Natural killer cell treated with Interleukin-12 subunit alpha and Interleukin-12 subunit beta and Interleukin-15 and Interleukin-18, amount 100 ng/mL, for 72 hours (primary cell): ENCODE measurements at regions not wholly inside any gene's neighbourhood (a gene's known extent, or its start where the extent isn't known, plus 50 kb on each side); places are given as distances from the start of the nearest gene placed in this dataset.
A peak's percentile ranks its signal among the peaks of the same experiment; 100 is the strongest.

ENCODE experiments used
- ATAC-seq, 2 donors: fragments of 150-1000 bp; cut with Tn5 transposase in 1 of 2; sonication (Bioruptor Pico), chemical (Tn5 transposase) in 1 of 2; 2 replicates each; pipeline ENCODE4 v1.10.0; 2021
- DNase-seq: peaks from one replicate; pipeline ENCODE4 v3.0.0; 2022; ENCODE audit warnings: low spot score
- H3K27ac Mint-ChIP-seq, 2 donors: 1 replicate in 1 of 2; 2 replicates in 1 of 2; pipeline ENCODE4 v1.8.0; 2022; ENCODE audit warnings: mixed read lengths in 2 of 2, mild to moderate bottlenecking in 1 of 2, moderate library complexity in 1 of 2
- H3K27me3 Mint-ChIP-seq, 2 donors: 1 replicate in 1 of 2; 2 replicates in 1 of 2; pipeline ENCODE4 v1.8.0; 2022; ENCODE audit warnings: mixed read lengths in 2 of 2
- H3K36me3 Mint-ChIP-seq: one replicate; pipeline ENCODE4 v1.8.0; 2022; ENCODE audit warnings: mixed read lengths
- H3K4me1 Mint-ChIP-seq, 2 donors: 1 replicate in 1 of 2; 2 replicates in 1 of 2; pipeline ENCODE4 v1.8.0; 2022; ENCODE audit warnings: low read depth in 2 of 2, mixed read lengths in 2 of 2, mild to moderate bottlenecking in 1 of 2
- H3K4me3 Mint-ChIP-seq: one replicate; pipeline ENCODE4 v1.8.0; 2022; ENCODE audit warnings: mixed read lengths
- H3K9me3 Mint-ChIP-seq: 2 replicates; pipeline ENCODE4 v1.8.0; 2022; ENCODE audit warnings: mixed read lengths

DNA sequence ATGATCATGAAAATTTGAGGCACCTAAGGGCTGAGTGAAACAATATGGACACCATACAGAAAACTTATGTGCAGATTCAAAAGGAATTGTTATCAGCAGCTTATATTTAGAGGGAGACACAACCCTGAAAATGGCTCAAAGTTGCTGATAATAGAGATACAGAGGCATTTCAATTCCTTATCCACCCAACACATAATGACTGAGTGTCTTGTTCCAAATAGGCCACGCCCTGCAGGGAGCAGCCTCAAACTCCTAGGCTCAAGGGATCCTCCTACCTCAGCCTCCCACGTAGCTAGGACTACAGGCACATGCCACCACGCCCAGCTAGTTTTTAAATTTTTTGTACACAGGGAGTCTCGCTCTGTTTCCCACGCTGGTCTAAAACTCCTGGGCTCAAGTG is 79.0 kb downstream of the LBH start:
- H3K4me1 Mint-ChIP-seq: peaks cover 24 to 48% of the 10 kb centered on the region in 2 donors
- H3K27ac Mint-ChIP-seq: peak overlapping the region; percentile 9 to 80
- ATAC-seq (no peak), DNase-seq (no peak)
- H3K27me3 Mint-ChIP-seq: no peaks in the 10 kb centered on the region
- no peak overlapping the region for H3K4me3 Mint-ChIP-seq
- H3K9me3 Mint-ChIP-seq: peaks cover 6% of the 10 kb centered on the region
- peaks cover 9% of the 10 kb centered on the region for H3K36me3 Mint-ChIP-seq

DNA sequence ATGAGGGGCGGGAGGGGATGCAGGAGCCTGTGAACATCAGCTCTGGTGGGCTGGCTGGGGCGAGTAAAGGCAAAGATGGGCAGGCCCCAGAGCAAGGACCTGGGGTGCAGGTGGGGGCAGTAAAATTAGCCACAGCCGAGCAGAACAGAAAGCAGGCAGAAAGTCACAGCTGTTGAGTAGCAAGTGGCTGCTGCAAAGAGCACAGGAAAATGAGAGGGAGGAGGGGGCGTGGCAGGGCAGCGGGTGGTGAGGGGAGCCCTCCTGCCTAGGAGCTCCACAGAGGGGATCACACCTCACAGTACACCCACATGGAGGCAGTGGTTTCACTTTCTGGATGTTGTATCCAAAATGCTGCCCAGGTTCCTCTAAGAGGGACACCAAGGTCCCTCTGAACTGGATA is 79.6 kb downstream of the LBH start:
- Mint-ChIP-seq H3K27me3 (no peaks in the 10 kb centered on the region), H3K4me1 (peaks cover 30 to 50% of the 10 kb centered on the region in 2 donors), H3K4me3 (no peak overlapping the region), H3K36me3 (peaks cover 14% of the 10 kb centered on the region), H3K27ac (peak overlapping the region in 1 of 2 donors; percentile 80), H3K9me3 (peaks cover 6% of the 10 kb centered on the region)
- DNase-seq (no peak), ATAC-seq (peak in 1 of 2 donors; percentile 55)

DNA sequence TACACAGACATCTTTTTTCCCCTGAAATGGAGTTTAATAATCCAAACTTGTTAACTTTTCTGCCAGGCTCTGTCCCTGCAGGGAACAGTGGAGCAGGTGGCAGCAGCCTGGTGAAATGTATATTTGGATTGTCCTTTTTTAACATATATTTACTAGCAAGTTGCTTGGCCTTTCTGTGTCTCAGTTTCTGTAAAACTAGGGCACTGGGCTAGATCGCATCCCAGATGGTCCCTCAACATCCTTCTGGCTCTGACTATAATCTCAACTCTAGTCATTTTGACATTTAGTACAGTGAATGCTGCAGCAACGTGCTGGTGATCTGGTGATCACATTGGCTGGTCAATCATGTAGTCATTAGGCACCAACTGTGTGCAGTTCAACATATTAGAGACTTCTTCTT is 80.4 kb downstream of the LBH start:
- DNase-seq: no peak
- H3K27ac Mint-ChIP-seq: peak overlapping the region in 1 of 2 donors; percentile 14
- no peaks in the 10 kb centered on the region for H3K27me3 Mint-ChIP-seq
- H3K36me3 Mint-ChIP-seq: peaks cover 14% of the 10 kb centered on the region
- H3K9me3 Mint-ChIP-seq: peaks cover 5% of the 10 kb centered on the region
- ATAC-seq: no peak
- no peak overlapping the region for H3K4me3 Mint-ChIP-seq
- H3K4me1 Mint-ChIP-seq: peaks cover 32 to 54% of the 10 kb centered on the region in 2 donors

DNA sequence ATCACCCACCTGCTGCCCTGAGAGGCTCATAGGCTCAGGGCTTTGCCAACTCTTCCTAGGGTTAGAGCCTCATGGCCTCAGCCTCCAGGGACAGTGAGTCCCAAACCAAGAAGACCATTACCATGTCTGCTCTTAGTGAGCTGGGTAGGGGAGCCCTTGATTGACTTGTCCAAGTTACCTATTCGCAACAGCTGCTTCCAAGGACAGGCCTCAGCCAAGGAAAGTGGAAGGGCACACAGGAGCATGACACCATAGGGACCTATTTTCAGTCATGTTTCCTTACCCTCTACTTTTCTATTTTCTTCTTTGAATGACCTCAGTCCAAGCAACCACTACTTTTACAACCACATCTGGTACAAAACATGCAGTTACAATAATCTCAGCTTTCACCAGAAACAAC is 81.6 kb downstream of the LBH start:
- DNase-seq (no peak), ATAC-seq (no peak)
- Mint-ChIP-seq H3K4me1 (peaks cover 37 to 53% of the 10 kb centered on the region in 2 donors), H3K9me3 (peaks cover 3% of the 10 kb centered on the region), H3K27me3 (no peaks in the 10 kb centered on the region), H3K36me3 (peaks cover 14% of the 10 kb centered on the region), H3K4me3 (no peak overlapping the region), H3K27ac (peak overlapping the region; percentile 11 to 80)

DNA sequence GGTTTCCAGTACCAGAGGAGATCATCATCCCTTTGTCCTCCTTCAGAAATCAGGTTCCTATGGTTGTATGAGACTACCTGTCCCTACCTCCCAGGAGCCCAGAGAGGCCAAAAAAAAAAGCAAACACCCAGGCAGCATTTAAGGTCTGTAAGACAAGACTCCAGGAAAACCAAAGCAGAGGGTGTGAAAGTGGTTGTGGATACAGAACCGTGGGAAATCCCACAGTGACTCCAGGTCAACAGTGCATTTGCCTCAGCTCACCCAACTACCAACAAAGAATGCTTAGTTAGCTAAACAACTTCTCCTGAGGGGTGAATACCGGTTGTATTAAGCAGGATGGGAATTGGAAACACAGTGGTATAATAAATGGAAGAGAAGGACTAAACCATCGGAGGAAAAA is 83.6 kb downstream of the LBH start:
- Mint-ChIP-seq H3K36me3 (peaks cover 14% of the 10 kb centered on the region), H3K4me3 (peak overlapping the region; percentile 61), H3K27ac (peak overlapping the region; percentile 22 to 32)

DNA sequence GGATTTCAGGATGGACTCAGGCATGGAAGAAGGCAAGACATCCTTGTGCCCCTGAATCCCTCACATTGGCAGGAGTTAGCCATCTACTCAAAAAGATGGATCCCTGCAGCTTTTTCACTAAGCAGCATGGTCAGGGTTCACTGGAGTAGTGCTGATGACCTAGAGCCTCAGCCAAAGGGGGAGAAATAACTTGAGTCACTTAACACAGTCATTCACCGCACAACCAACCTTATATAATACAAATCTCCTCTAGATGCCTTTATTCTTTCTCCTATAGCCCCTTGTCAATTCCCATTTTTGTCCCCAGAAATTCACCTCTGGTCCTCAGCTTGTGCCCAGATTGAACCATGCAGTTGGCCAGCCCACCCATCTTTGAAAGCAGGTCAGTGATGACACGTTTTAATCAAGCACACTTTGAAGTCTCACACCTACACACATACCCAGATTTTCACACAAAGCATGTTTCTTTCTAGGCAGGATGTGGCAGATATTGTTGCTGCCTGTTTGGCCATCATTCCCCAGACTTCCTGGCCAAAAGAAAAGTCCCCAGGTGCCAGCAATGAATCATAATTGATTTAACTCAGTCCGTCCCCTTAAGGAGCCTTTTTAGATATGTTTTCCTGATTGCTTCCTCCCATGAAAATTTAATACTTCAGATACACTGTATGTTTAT is 84.2 kb downstream of the LBH start:
- ATAC-seq: peak; percentile 86 to 88
- Mint-ChIP-seq H3K4me1 (peaks cover 39 to 45% of the 10 kb centered on the region in 2 donors), H3K4me3 (peak overlapping the region; percentile 61), H3K27me3 (no peaks in the 10 kb centered on the region), H3K36me3 (peaks cover 14% of the 10 kb centered on the region), H3K9me3 (peaks cover 8% of the 10 kb centered on the region), H3K27ac (peak overlapping the region; percentile 22 to 32)
- peak; percentile 76 for DNase-seq

More for the DNA sequence above, 83.6 kb downstream of the LBH start:
- peaks cover 41 to 49% of the 10 kb centered on the region in 2 donors for H3K4me1 Mint-ChIP-seq
- no peak for DNase-seq
- peaks cover 8% of the 10 kb centered on the region for H3K9me3 Mint-ChIP-seq
- H3K27me3 Mint-ChIP-seq: no peaks in the 10 kb centered on the region
- peak in 1 of 2 donors; percentile 62 for ATAC-seq

DNA sequence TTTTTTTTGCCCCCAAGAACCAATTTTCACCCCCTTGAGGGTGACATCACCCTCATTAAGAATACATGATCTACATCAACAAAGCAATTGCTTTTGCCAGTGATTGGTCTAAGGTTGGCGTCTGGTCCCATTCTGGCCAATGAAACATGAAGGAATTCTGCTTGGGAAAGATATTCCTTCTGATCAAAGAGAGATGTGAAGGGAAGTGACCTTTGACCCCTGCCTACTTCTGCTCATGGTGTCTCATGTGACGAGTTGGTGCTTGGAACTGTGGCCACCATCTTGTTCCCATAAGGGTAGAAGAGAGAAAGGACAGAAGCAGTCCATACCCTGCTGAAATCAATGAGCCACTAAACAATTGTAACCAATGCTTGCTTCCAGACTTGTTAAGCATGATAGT is 85.1 kb downstream of the LBH start:
- H3K4me3 Mint-ChIP-seq: peak overlapping the region; percentile 61
- H3K27me3 Mint-ChIP-seq: no peaks in the 10 kb centered on the region
- H3K36me3 Mint-ChIP-seq: peaks cover 14% of the 10 kb centered on the region

DNA sequence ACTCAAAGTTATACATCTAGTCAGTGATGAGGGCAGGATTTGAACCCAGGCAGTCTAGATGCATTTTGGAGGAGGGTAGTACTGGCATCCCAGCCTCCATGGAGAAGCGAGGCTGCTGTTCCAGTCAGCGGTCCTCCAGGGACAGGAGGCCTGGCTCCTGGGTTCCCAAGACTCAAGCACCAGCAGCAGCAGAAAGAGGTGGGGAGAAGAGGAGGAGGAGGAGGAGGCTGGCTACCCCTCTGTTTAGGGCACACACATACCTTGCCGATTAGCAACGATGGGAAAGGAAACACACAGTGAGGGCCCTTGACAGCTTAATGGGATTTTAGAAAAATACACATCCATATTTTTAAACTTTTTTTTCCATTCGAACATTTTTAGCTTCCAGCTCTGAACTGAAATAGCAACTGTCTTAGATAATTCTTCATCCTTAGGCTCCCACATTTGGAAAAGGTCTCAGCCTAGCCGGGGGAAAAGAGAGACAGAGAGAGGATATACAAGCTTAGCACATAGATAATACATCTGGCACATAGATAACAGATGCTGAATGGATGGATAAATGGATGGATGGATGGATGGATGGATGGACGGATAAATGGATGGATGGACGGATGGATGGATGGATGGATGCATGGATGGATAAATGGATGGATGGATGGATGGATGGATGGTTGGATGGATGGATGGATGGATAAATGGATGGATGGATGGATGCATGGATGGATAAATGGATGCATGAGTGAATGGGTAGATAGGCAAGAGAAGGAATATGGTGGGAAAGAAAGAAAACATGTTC is 87.9 kb downstream of the LBH start:
- Mint-ChIP-seq H3K4me3 (no peak overlapping the region), H3K27ac (peak overlapping the region in 1 of 2 donors; percentile 22), H3K36me3 (peaks cover 14% of the 10 kb centered on the region), H3K4me1 (peaks cover 28 to 45% of the 10 kb centered on the region in 2 donors), H3K27me3 (no peaks in the 10 kb centered on the region), H3K9me3 (peaks cover 8% of the 10 kb centered on the region)
- ATAC-seq (no peak), DNase-seq (no peak)

More for the DNA sequence above, 85.1 kb downstream of the LBH start:
- H3K4me1 Mint-ChIP-seq: peaks cover 33 to 40% of the 10 kb centered on the region in 2 donors
- DNase-seq (no peak), ATAC-seq (no peak)
- peak overlapping the region; percentile 22 to 32 for H3K27ac Mint-ChIP-seq
- peaks cover 8% of the 10 kb centered on the region for H3K9me3 Mint-ChIP-seq

DNA sequence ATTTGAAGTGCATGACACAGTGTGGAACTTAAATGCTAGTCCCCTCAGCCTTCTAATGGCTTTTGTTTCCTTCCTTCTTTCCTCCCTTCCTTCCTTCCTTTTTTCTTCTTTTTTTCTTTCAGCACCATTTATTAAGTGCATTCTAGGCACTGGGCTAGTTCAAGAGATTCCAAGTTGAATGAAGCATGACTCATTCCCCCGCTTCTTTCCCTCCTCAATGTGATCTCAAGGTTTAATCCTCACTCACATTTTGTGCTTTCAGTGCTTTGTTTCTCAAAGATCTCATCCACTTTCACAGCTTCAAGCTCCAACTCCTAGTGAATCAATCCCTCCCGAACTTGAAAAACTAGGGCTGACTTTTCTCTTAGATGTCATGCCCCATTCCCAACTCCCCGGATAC is 90.1 kb downstream of the LBH start:
- Mint-ChIP-seq H3K4me1 (peaks cover 9 to 41% of the 10 kb centered on the region in 2 donors), H3K27ac (peak overlapping the region in 1 of 2 donors; percentile 5), H3K36me3 (no peaks in the 10 kb centered on the region), H3K27me3 (no peaks in the 10 kb centered on the region), H3K4me3 (no peak overlapping the region), H3K9me3 (peaks cover 4% of the 10 kb centered on the region)
- no peak for DNase-seq
- no peak for ATAC-seq

DNA sequence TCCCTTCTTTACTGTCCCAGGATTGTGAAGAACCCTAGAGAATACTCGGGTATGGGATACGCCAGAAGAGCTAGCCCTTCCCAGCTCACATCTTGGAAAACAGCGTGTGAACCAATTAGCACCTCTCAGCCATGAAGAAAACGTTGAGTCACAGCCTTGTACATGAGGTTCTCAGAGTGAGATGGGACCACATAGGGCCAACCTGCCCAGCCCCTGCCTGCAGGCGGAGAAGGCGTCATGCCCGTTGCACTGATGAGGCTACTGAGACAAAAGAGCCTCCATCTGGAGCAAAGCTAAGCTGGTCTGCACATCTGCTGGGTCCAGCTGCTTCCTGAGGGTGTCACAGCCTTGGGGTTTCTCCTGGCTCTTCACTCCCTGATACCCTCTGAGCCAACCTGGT is 92.2 kb downstream of the LBH start:
- no peaks in the 10 kb centered on the region for H3K36me3 Mint-ChIP-seq
- H3K4me3 Mint-ChIP-seq: no peak overlapping the region
- peak overlapping the region in 1 of 2 donors; percentile 45 for H3K27ac Mint-ChIP-seq
- ATAC-seq: no peak
- no peak for DNase-seq
- H3K27me3 Mint-ChIP-seq: no peaks in the 10 kb centered on the region
- peaks cover 4% of the 10 kb centered on the region for H3K9me3 Mint-ChIP-seq
- H3K4me1 Mint-ChIP-seq: peaks cover 4 to 40% of the 10 kb centered on the region in 2 donors

DNA sequence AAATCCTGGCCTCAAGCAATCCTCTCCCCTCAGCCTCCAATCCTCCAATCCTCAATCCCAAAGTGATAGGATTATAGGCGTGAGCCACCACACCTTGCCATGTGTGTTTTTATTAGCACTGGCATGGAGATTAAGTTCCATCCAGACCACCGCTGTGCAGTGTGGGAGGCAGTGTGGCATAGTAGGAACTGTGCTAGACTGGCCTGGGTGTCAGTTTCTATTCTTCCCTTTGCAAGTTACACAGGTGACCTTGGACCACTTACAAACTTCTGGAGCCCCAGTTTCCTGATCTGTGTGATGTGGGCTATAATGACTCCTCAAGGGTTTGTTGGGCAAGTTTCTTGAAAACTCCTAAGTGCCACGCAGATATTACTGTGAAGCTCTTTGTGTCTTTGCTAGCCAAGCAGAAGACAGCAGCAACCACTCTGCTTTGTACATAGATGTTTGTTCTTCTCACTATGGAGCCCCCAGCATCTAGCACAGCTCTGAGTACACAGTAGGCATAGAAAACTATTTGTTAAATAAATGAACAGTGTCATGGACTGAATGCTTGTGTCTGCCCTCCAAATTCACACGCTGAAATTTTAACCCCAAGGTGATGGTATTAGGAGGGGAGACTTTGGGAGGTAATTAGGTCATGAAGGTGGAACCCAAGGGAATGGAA is 93.0 kb downstream of the LBH start:
- DNase-seq: no peak
- ATAC-seq: peak in 1 of 2 donors; percentile 38
- Mint-ChIP-seq H3K9me3 (peaks cover 2% of the 10 kb centered on the region), H3K4me3 (no peak overlapping the region), H3K27ac (peak overlapping the region in 1 of 2 donors; percentile 76), H3K4me1 (peaks cover 3 to 38% of the 10 kb centered on the region in 2 donors), H3K36me3 (no peaks in the 10 kb centered on the region), H3K27me3 (no peaks in the 10 kb centered on the region)

DNA sequence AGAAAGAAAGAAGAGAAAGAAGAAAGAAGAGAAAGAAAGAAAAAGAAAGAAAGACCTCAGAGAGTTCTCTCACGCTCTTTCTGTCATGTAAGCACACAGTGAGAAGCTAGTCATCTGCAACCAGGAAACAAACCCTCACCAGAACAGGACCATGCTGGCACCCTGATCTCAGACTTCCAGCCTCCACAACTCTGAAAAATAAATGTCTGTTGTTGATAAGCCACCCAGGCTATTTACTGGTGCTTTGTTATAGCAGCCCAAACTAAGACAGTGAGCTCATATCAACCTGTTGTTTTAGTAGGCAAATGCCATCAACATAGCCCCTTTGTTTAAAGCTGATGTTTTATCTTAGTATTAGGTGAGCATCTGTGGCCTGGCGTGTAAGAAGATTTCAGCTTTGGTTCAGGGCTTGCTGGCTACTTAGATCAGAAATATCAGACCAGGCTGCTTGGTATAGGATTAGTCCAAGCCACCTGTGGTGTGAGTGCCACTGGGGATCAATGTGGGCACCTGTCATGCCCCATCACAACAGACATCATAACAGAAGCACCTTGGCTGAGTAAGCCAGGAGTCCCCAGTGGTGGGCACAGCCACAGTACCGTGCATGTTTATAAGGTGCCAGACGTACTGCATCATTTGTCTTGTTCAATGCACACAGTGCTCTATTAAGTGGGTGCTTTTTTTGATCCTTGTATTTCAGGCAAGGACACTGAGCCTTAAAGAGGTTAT is 94.4 kb downstream of the LBH start:
- no peaks in the 10 kb centered on the region for H3K9me3 Mint-ChIP-seq
- H3K36me3 Mint-ChIP-seq: no peaks in the 10 kb centered on the region
- H3K27me3 Mint-ChIP-seq: no peaks in the 10 kb centered on the region
- no peak overlapping the region for H3K4me3 Mint-ChIP-seq
- H3K4me1 Mint-ChIP-seq: peaks cover 0 to 42% of the 10 kb centered on the region in 2 donors
- DNase-seq (no peak), ATAC-seq (no peak)
- peak overlapping the region in 1 of 2 donors; percentile 76 for H3K27ac Mint-ChIP-seq

DNA sequence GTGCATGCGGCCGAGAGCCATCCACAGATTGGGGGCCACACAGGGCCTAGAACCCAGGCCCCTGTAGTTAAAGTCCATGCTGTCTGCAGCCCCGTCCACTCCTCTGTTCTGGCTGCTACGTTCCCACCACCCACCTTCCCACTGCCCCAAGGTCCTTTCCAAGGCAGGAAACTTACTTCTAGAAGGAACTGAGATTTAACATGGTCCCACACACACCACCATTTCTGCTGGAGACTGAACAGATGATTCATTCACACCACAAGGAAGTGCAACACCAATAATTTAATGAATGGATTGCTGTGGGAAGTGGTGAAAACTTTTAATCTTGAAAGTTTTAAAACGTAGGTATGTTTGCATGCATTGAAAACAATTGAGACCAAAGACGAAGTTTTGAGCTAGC is 95.2 kb downstream of the LBH start:
- peaks cover 6 to 48% of the 10 kb centered on the region in 2 donors for H3K4me1 Mint-ChIP-seq
- no peak for DNase-seq
- no peaks in the 10 kb centered on the region for H3K9me3 Mint-ChIP-seq
- no peaks in the 10 kb centered on the region for H3K36me3 Mint-ChIP-seq
- peak overlapping the region in 1 of 2 donors; percentile 76 for H3K27ac Mint-ChIP-seq
- ATAC-seq: no peak
- no peak overlapping the region for H3K4me3 Mint-ChIP-seq
- no peaks in the 10 kb centered on the region for H3K27me3 Mint-ChIP-seq
